Tibial nerve (tissue), 4 donors: ENCODE measurements at regions not wholly inside any gene's neighbourhood (a gene's known extent, or its start where the extent isn't known, plus 50 kb on each side); places are given as distances from the start of the nearest gene placed in this dataset.
"Not testable (repeated sequence)": the region's sequence is repeated elsewhere in the genome, so short reads cannot be mapped to it uniquely, and the experiment has no call there.

Experiments used
- DNase-seq, 2 donors: peaks; one replicate each; pipeline ENCODE4 v3.0.0-alpha.2; 2019; ENCODE audit warnings: low spot score in 2 of 2
- H3K27ac ChIP-seq, 4 donors: fragments of 200-600 bp; sonication (generic) in 3 of 4; one replicate each; pipeline ENCODE4 v1.5.1; 2017 to 2019; ENCODE audit warnings: mild to moderate bottlenecking in 1 of 4
- H3K27me3 ChIP-seq, 2 donors: fragments of 200-600 bp; sonication (generic) in 1 of 2; one replicate each; pipeline versions ENCODE4 v1.5.1 to v1.6.0; 2017 to 2019
- H3K36me3 ChIP-seq, 3 donors: fragments of 200-600 bp; sonication (generic); one replicate each; pipeline ENCODE4 v1.5.1; 2018 to 2019
- H3K4me1 ChIP-seq, 4 donors: fragments of 200-600 bp; sonication (generic) in 3 of 4; one replicate each; pipeline ENCODE4 v1.5.1; 2017 to 2019
- H3K4me3 ChIP-seq, 4 donors: fragments of 200-600 bp; sonication (generic) in 3 of 4; one replicate each; pipeline ENCODE4 v1.5.1; 2017 to 2019; ENCODE audit warnings: mild to moderate bottlenecking in 1 of 4, moderate library complexity in 1 of 4
- H3K9me3 ChIP-seq, 4 donors: fragments of 200-600 bp; sonication (generic) in 3 of 4; one replicate each; pipeline ENCODE4 v1.5.1; 2017 to 2019
- CTCF ChIP-seq, 5 experiments: fragments of 200-600 bp in 3 of 5; fragments of 450-650 bp in 2 of 5; sonication (generic) in 3 of 5; IDR thresholded peaks; one replicate each; pipeline ENCODE4 v1.5.1; 2016 to 2019; ENCODE audit warnings: antibody characterized with exemption in 5 of 5, mild to moderate bottlenecking in 3 of 5, moderate library complexity in 2 of 5
- EP300 ChIP-seq, 2 donors: sonication (generic); formaldehyde crosslinking; IDR thresholded peaks; one replicate each; pipeline ENCODE4 v1.6.1; 2017; ENCODE audit warnings: antibody characterized with exemption in 2 of 2, mild to moderate bottlenecking in 1 of 2
- POLR2A ChIP-seq, 2 donors: fragments of 450-650 bp; IDR thresholded peaks; one replicate each; pipeline ENCODE4 v1.6.1; 2017; ENCODE audit warnings: antibody characterized with exemption in 2 of 2, mild to moderate bottlenecking in 2 of 2, moderate library complexity in 2 of 2
- WGBS, 2 donors: methylation state at CpG; one replicate each; pipeline ENCODE4 v1.1.5; 2018; 5-methylcytosine and 5-hydroxymethylcytosine counted together

DNA sequence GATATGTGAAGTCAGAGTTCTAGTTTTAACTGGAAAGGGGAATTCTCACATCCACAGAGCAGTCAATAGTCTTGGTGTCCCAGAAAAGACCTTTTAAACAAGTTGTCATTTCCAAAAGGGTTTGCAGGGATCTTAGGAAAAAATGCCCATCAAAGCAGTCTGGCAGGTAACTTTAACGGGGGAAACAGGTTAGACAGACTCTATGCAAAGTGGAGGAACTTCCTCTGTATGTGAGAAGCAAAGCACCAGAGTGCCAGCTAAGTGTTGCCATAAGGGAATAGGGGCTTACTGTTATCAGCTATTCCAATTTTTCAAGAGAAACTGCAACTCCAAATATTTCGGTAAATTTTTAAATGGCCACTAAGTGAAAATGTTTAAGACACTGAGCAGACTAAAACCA, 307.9 kb upstream of the MDFIC2 start:
- Histone ChIP-seq H3K27me3 (no peaks in the 10 kb centered on the region), H3K4me3 (no peak overlapping the region), H3K9me3 (no peaks in the 10 kb centered on the region), H3K27ac (no peak overlapping the region), H3K36me3 (no peaks in the 10 kb centered on the region), H3K4me1 (no peaks in the 10 kb centered on the region)
- DNase-seq: no peak
- no peak for TF ChIP-seq EP300 (IDR thresholded peaks at IDR 0.05)
- no peak for TF ChIP-seq CTCF (IDR thresholded peaks at IDR 0.05)
- no peak for TF ChIP-seq POLR2A (IDR thresholded peaks at IDR 0.05)
- 52% methylated on average over 2 of the region's 2 CpGs for WGBS, 2 donors

DNA sequence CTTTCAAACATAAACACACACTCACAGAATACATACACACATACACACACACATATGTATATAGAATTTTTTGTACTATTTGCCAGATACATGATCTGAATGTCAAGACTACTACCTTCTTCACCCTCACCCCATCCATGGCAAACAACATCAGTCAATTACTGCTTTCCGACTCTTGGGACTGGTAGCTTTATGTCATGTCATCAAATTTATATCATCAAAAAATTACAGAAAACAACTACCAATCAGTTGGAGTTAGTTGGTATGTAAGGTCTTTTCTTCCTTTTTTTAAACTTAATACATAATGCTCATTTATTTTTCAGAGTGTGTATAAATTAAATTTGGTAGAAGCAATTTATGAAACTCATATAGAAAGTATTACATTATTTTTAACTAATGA, 305.7 kb upstream of the MDFIC2 start:
- WGBS, 2 donors: 92 to 93% methylated on average over 1 of the region's 1 CpG
- TF ChIP-seq EP300 (IDR thresholded peaks at IDR 0.05) (no peak), POLR2A (IDR thresholded peaks at IDR 0.05) (no peak), CTCF (IDR thresholded peaks at IDR 0.05) (no peak)
- Histone ChIP-seq H3K4me1 (no peaks in the 10 kb centered on the region), H3K27me3 (no peaks in the 10 kb centered on the region), H3K4me3 (no peak overlapping the region), H3K36me3 (no peaks in the 10 kb centered on the region), H3K27ac (no peak overlapping the region), H3K9me3 (no peaks in the 10 kb centered on the region)
- no peak for DNase-seq

GRCh38 chr3:70617349-70617748, 304.9 kb upstream of the MDFIC2 start:
- not testable (repeated sequence) for H3K4me1 ChIP-seq, H3K27ac ChIP-seq, H3K36me3 ChIP-seq, H3K4me3 ChIP-seq, DNase-seq, H3K27me3 ChIP-seq, H3K9me3 ChIP-seq
- WGBS, 2 donors: 93 to 96% methylated on average over 14 of the region's 14 CpGs

DNA sequence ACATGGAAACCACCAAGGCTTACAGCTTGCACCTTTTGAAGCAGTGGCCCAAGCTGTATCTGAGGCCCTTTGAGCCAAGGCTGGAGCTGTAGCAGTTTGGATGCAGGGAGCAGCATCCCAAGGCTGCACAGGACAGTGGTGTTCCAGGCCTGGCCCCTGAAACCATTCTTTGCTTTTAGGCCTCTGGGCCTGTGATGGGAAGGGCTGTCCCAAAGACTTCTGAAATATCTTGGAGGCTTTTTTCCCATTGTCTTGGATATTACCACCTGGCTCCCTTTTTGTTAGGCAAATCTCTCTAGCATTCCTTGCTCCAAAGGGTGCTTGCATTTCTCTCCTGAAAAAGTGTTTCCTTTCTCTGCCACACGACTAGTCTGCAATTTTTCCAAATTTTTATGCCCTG, 302.8 kb upstream of the MDFIC2 start:
- Histone ChIP-seq H3K4me1 (no peaks in the 10 kb centered on the region), H3K27me3 (no peaks in the 10 kb centered on the region), H3K4me3 (no peak overlapping the region), H3K27ac (no peak overlapping the region), H3K36me3 (no peaks in the 10 kb centered on the region), H3K9me3 (peaks cover 0 to 3% (median 0%) of the 10 kb centered on the region in 4 donors)
- no peak for DNase-seq
- 20 to 39% methylated on average over 1 of the region's 1 CpG for WGBS, 2 donors
- TF ChIP-seq EP300 (IDR thresholded peaks at IDR 0.05): no peak
- TF ChIP-seq POLR2A (IDR thresholded peaks at IDR 0.05): no peak
- no peak for TF ChIP-seq CTCF (IDR thresholded peaks at IDR 0.05)

GRCh38 chr3:70614111-70614510, 301.7 kb upstream of the MDFIC2 start:
- TF ChIP-seq POLR2A (IDR thresholded peaks at IDR 0.05) (no peak), CTCF (IDR thresholded peaks at IDR 0.05) (no peak), EP300 (IDR thresholded peaks at IDR 0.05) (no peak)
- Histone ChIP-seq H3K4me1 (peaks cover 0 to 4% (median 0%) of the 10 kb centered on the region in 4 donors), H3K36me3 (no peaks in the 10 kb centered on the region), H3K4me3 (no peak overlapping the region), H3K27me3 (no peaks in the 10 kb centered on the region), H3K9me3 (peaks cover 0 to 3% (median 0%) of the 10 kb centered on the region in 4 donors), H3K27ac (no peak overlapping the region)
- 88 to 89% methylated on average over 6 of the region's 6 CpGs for WGBS, 2 donors
- no peak for DNase-seq

GRCh38 chr3:70612920-70613319, 300.5 kb upstream of the MDFIC2 start:
- DNase-seq: no peak
- no peaks in the 10 kb centered on the region for H3K27me3 ChIP-seq
- no peaks in the 10 kb centered on the region for H3K36me3 ChIP-seq
- H3K4me1 ChIP-seq: peaks cover 0 to 13% (median 0%) of the 10 kb centered on the region in 4 donors
- no peak overlapping the region for H3K4me3 ChIP-seq
- no peak overlapping the region for H3K27ac ChIP-seq
- TF ChIP-seq POLR2A (IDR thresholded peaks at IDR 0.05) (no peak), EP300 (IDR thresholded peaks at IDR 0.05) (no peak), CTCF (IDR thresholded peaks at IDR 0.05) (no peak)
- H3K9me3 ChIP-seq: peaks cover 0 to 3% (median 0%) of the 10 kb centered on the region in 4 donors
- 91 to 97% methylated on average over 11 of the region's 11 CpGs for WGBS, 2 donors

DNA sequence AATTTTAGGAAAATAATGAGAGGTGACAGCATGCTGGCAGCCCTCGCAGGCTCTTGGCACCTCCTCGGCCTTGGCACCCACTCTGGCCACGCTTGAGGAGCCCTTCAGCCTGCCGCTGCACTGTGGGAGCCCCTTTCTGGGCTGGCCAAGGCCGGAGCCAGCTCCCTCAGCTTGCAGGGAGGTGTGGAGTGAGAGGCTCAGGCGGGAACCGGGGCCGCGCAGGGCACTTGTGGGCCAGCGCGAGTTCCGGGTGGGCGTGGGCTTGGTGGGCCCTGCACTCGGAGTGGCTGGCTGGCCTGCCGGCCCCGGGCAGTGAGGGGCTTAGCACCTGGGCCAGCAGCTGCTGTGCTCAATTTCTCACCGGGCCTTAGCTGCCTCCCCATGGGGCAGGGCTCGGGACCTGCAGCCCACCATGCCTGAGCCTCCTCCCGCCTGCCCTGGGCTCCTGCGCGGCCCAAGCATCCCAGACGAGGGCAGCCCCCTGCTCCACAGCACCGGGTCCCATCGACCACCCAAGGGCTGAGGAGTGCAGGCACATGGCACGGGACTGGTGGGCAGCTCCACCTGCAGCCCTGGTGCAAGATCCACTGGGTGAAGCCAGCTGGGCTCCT, 299.3 kb upstream of the MDFIC2 start:
- peaks cover 0 to 13% (median 0%) of the 10 kb centered on the region in 4 donors for H3K4me1 ChIP-seq
- not testable (repeated sequence) for H3K27me3 ChIP-seq, H3K4me3 ChIP-seq, DNase-seq, H3K9me3 ChIP-seq, H3K36me3 ChIP-seq, H3K27ac ChIP-seq
- 96 to 97% methylated on average over 7 to 19 of the region's 25 CpGs for WGBS, 2 donors
